Nephron progenitor cell (in vitro differentiated cells): ENCODE measurements at regions not wholly inside any gene's neighbourhood (a gene's known extent, or its start where the extent isn't known, plus 50 kb on each side); places are given as distances from the start of the nearest gene placed in this dataset.

Source experiments
- DNase-seq: peaks from one replicate; pipeline ENCODE4 v3.0.0; 2021
- H3K27ac Mint-ChIP-seq: 2 replicates; pipeline ENCODE4 v1.8.0; 2021; ENCODE audit warnings: mild to moderate bottlenecking, moderate library complexity, mixed read lengths
- H3K27me3 Mint-ChIP-seq: 2 replicates; pipeline ENCODE4 v1.8.0; 2021; ENCODE audit warnings: mild to moderate bottlenecking, low read depth, mixed read lengths; ENCODE audit not compliant: poor library complexity
- H3K36me3 Mint-ChIP-seq: 2 replicates; pipeline ENCODE4 v1.8.0; 2021; ENCODE audit warnings: low read depth, mixed read lengths
- H3K4me1 Mint-ChIP-seq: 2 replicates; pipeline ENCODE4 v1.8.0; 2021; ENCODE audit warnings: mixed read lengths
- H3K4me3 Mint-ChIP-seq: 2 replicates; pipeline ENCODE4 v1.8.0; 2021; ENCODE audit warnings: mild to moderate bottlenecking, moderate library complexity, mixed read lengths
- H3K9me3 Mint-ChIP-seq: 2 replicates; pipeline ENCODE4 v1.8.0; 2021; ENCODE audit warnings: mild to moderate bottlenecking, moderate library complexity, mixed read lengths
- CTCF ChIP-seq: fragments of 200-600 bp; sonication (generic); IDR thresholded peaks from 2 replicates; pipeline ENCODE4 v1.5.0; 2021; ENCODE audit warnings: antibody characterized with exemption

GRCh38 chr5:62111428-62111827 lies 194.6 kb upstream of the KIF2A start:
- Mint-ChIP-seq H3K4me3 (no peak overlapping the region), H3K27ac (no peak overlapping the region), H3K36me3 (no peaks in the 10 kb centered on the region), H3K4me1 (no peaks in the 10 kb centered on the region), H3K9me3 (no peaks in the 10 kb centered on the region), H3K27me3 (no peaks in the 10 kb centered on the region)
- no peak for TF ChIP-seq CTCF
- DNase-seq = no peak

- Mint-ChIP-seq H3K36me3 (no peaks in the 10 kb centered on the region), H3K4me1 (no peaks in the 10 kb centered on the region), H3K27me3 (peaks cover 2% of the 10 kb centered on the region), H3K27ac (no peak overlapping the region), H3K9me3 (no peaks in the 10 kb centered on the region), H3K4me3 (no peak overlapping the region)
- TF ChIP-seq CTCF = no peak
- no peak for DNase-seq
Observed at GRCh38 chr5:62112689-62113228, 193.2 kb upstream of the KIF2A start.

- H3K36me3 Mint-ChIP-seq = no peaks in the 10 kb centered on the region
- H3K9me3 Mint-ChIP-seq = no peaks in the 10 kb centered on the region
- H3K27ac Mint-ChIP-seq = no peak overlapping the region
- no peak for TF ChIP-seq CTCF
- H3K4me3 Mint-ChIP-seq = no peak overlapping the region
- no peak for DNase-seq
- peaks cover 8% of the 10 kb centered on the region for H3K27me3 Mint-ChIP-seq
- H3K4me1 Mint-ChIP-seq = no peaks in the 10 kb centered on the region
Observed at GRCh38 chr5:62115014-62115413, 191.0 kb upstream of the KIF2A start.

- Mint-ChIP-seq H3K27me3 (peaks cover 12% of the 10 kb centered on the region), H3K36me3 (no peaks in the 10 kb centered on the region), H3K4me3 (no peak overlapping the region), H3K4me1 (no peaks in the 10 kb centered on the region), H3K27ac (no peak overlapping the region), H3K9me3 (no peaks in the 10 kb centered on the region)
- DNase-seq = no peak
- TF ChIP-seq CTCF = no peak
Observed at GRCh38 chr5:62124266-62124665, 181.7 kb upstream of the KIF2A start.

- no peaks in the 10 kb centered on the region for H3K9me3 Mint-ChIP-seq
- H3K4me3 Mint-ChIP-seq = no peak overlapping the region
- TF ChIP-seq CTCF = no peak
- no peak for DNase-seq
- no peaks in the 10 kb centered on the region for H3K36me3 Mint-ChIP-seq
- H3K27ac Mint-ChIP-seq = no peak overlapping the region
- peaks cover 12% of the 10 kb centered on the region for H3K27me3 Mint-ChIP-seq
- H3K4me1 Mint-ChIP-seq = no peaks in the 10 kb centered on the region
Observed at GRCh38 chr5:62126090-62126489, 179.9 kb upstream of the KIF2A start.

- H3K27me3 Mint-ChIP-seq = peaks cover 12% of the 10 kb centered on the region
- no peaks in the 10 kb centered on the region for H3K4me1 Mint-ChIP-seq
- H3K9me3 Mint-ChIP-seq = no peaks in the 10 kb centered on the region
- no peak overlapping the region for H3K27ac Mint-ChIP-seq
- no peaks in the 10 kb centered on the region for H3K36me3 Mint-ChIP-seq
- no peak for DNase-seq
- TF ChIP-seq CTCF = no peak
- H3K4me3 Mint-ChIP-seq = no peak overlapping the region
Observed at GRCh38 chr5:62127098-62127736, 178.8 kb upstream of the KIF2A start.
